Keratinocyte (primary cell): ENCODE measurements at regions not wholly inside any gene's neighbourhood (a gene's known extent, or its start where the extent isn't known, plus 50 kb on each side); places are given as distances from the start of the nearest gene placed in this dataset.

Experiments used
- EZH2 ChIP-seq: IDR thresholded peaks from one replicate; pipeline ENCODE4 v1.6.1; 2012; ENCODE audit warnings: inconsistent platforms, mild to moderate bottlenecking, low read length, moderate library complexity
- TF ChIP-seq, protein P1 (sequence below), 3 experiments: IDR thresholded peaks in 1 of 3; conservative IDR thresholded peaks in 1 of 3; optimal IDR thresholded peaks in 1 of 3; 2 replicates in 2 of 3; 3 replicates in 1 of 3; pipeline versions ENCODE3 to v1.5.1; 2011; ENCODE audit warnings: low read length in 3 of 3, mild to moderate bottlenecking in 3 of 3, moderate library complexity in 2 of 3, control low read depth in 1 of 3, inconsistent platforms in 1 of 3; ENCODE audit not compliant: insufficient read depth in 2 of 3; ENCODE audit errors: extremely low read depth in 1 of 3

DNA sequence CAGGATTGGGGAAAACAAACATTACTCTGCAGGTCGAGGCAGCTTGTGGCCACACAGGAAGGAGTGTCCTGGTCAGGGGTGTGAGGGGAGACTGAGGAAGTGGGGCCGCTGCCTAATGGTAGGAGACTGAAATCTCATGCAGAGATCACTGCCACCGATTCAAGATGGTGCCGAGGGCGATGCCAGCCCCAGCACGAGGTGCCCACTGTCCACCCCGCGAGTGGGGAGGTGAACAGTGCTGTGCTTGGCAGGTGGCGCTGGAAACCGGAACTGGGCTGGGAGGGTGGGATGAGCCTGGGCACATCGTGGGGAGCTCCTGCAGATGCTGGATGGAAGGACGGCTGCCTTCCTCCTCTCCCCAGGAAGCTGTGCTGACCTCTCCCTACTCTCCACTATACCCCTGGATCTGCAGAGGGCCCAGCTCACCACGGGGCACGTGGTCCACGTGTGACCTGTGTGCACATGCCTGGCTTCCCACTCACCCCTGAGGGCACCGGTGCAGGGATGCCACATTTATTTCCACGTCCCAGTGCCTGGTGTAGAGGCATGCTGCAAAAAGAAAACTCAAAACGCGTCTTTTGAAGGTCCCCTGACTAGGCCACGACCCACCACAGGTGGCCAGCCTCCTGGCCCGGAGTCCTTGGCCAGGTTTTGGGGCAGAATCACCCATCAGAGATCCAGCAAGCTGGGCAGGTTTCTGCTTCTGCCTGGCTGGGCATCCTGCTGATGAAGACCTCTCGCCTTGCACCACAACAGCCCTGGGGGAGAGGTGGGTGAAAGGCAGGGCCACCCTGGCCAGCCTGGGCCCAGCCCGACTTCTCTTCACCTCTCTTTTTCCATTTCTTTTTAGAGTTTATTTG lies 71.7 kb upstream of the FCN1 start:
- TF ChIP-seq, protein P1, sequence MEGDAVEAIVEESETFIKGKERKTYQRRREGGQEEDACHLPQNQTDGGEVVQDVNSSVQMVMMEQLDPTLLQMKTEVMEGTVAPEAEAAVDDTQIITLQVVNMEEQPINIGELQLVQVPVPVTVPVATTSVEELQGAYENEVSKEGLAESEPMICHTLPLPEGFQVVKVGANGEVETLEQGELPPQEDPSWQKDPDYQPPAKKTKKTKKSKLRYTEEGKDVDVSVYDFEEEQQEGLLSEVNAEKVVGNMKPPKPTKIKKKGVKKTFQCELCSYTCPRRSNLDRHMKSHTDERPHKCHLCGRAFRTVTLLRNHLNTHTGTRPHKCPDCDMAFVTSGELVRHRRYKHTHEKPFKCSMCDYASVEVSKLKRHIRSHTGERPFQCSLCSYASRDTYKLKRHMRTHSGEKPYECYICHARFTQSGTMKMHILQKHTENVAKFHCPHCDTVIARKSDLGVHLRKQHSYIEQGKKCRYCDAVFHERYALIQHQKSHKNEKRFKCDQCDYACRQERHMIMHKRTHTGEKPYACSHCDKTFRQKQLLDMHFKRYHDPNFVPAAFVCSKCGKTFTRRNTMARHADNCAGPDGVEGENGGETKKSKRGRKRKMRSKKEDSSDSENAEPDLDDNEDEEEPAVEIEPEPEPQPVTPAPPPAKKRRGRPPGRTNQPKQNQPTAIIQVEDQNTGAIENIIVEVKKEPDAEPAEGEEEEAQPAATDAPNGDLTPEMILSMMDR (optimal IDR thresholded peaks at IDR 0.05 in 1 of 3, IDR thresholded peaks at IDR 0.05 in 1 of 3, conservative IDR thresholded peaks at IDR 0.05 in 1 of 3; ENCODE audit: extremely low read depth in 1 of 3, insufficient read depth in 2 of 3, low read length in 3 of 3) = no peak
- no peak for TF ChIP-seq EZH2
